ENCODE measurements at regions not wholly inside any gene's neighbourhood (a gene's known extent, or its start where the extent isn't known, plus 50 kb on each side); places are given as distances from the start of the nearest gene placed in this dataset.
"Not testable (repeated sequence)": the region's sequence is repeated elsewhere in the genome, so short reads cannot be mapped to it uniquely, and the experiment has no call there.

GRCh38 chr4:77450006-77450405 is 155.6 kb upstream of the CXCL13 start:
- DNase-seq, result no peak

- no peak for DNase-seq
Observed at GRCh38 chr4:77451530-77451929, 154.1 kb upstream of the CXCL13 start.

GRCh38 chr4:77452117-77452516 is 153.5 kb upstream of the CXCL13 start:
- DNase-seq, result not testable (repeated sequence)

GRCh38 chr4:77453911-77454310 is 151.7 kb upstream of the CXCL13 start:
- DNase-seq, result no peak

GRCh38 chr4:77454858-77455257 is 150.8 kb upstream of the CXCL13 start:
- no peak for DNase-seq

- not testable (repeated sequence) for DNase-seq
Observed at GRCh38 chr4:77464100-77464499, 141.5 kb upstream of the CXCL13 start.

- no peak for DNase-seq
Observed at GRCh38 chr4:77465271-77465670, 140.3 kb upstream of the CXCL13 start.

GRCh38 chr4:77466430-77466829 is 139.2 kb upstream of the CXCL13 start:
- no peak for DNase-seq

GRCh38 chr4:77471821-77472495 is 133.7 kb upstream of the CXCL13 start:
- no peak for DNase-seq

- DNase-seq, result peak in 1 of 5 experiments; percentile 9
Observed at GRCh38 chr4:77473509-77473908, 132.1 kb upstream of the CXCL13 start.

GRCh38 chr4:77481856-77482255 is 123.8 kb upstream of the CXCL13 start:
- DNase-seq, result no peak

- DNase-seq, result no peak
Observed at GRCh38 chr4:77488882-77489281, 116.7 kb upstream of the CXCL13 start.

- DNase-seq, result no peak
Observed at GRCh38 chr4:77493120-77493752, 112.4 kb upstream of the CXCL13 start.

- DNase-seq, result no peak
Observed at GRCh38 chr4:77493829-77494551, 111.6 kb upstream of the CXCL13 start.

GRCh38 chr4:77496457-77496856 is 109.2 kb upstream of the CXCL13 start:
- DNase-seq, result no peak

- DNase-seq, result no peak
Observed at GRCh38 chr4:77500801-77501200, 104.8 kb upstream of the CXCL13 start.

GRCh38 chr4:77501240-77501639 is 104.4 kb upstream of the CXCL13 start:
- DNase-seq, result no peak

GRCh38 chr4:77501851-77502250 is 103.8 kb upstream of the CXCL13 start:
- no peak for DNase-seq

- DNase-seq, result no peak
Observed at GRCh38 chr4:77504407-77504806, 101.2 kb upstream of the CXCL13 start.

GRCh38 chr4:77505275-77505957 is 100.2 kb upstream of the CXCL13 start:
- no peak for DNase-seq

- DNase-seq, result no peak
Observed at GRCh38 chr4:77505958-77506319, 99.7 kb upstream of the CXCL13 start.

- no peak for DNase-seq
Observed at GRCh38 chr4:77510367-77510766, 95.3 kb upstream of the CXCL13 start.

- DNase-seq, result no peak
Observed at GRCh38 chr4:77525538-77525937, 80.1 kb upstream of the CXCL13 start.
